Progenitor cell of endocrine pancreas (in vitro differentiated cells): ENCODE measurements at regions not wholly inside any gene's neighbourhood (a gene's known extent, or its start where the extent isn't known, plus 50 kb on each side); places are given as distances from the start of the nearest gene placed in this dataset.

Experiments used
- DNase-seq: peaks from one replicate; pipeline ENCODE4 v3.0.0; 2021; ENCODE audit warnings: low spot score; ENCODE audit not compliant: unreplicated experiment
- H3K27ac Mint-ChIP-seq: 2 replicates; pipeline ENCODE4 v1.8.0; 2021; ENCODE audit warnings: mild to moderate bottlenecking, moderate library complexity, mixed read lengths
- H3K27me3 Mint-ChIP-seq: 2 replicates; pipeline ENCODE4 v1.8.0; 2021; ENCODE audit warnings: mixed read lengths
- H3K36me3 Mint-ChIP-seq: 2 replicates; pipeline ENCODE4 v1.8.0; 2022; ENCODE audit warnings: mixed read lengths; ENCODE audit not compliant: insufficient read depth
- H3K4me1 Mint-ChIP-seq: 2 replicates; pipeline ENCODE4 v1.8.0; 2021; ENCODE audit warnings: low read depth, mixed read lengths
- H3K4me3 Mint-ChIP-seq: 2 replicates; pipeline ENCODE4 v1.8.0; 2021; ENCODE audit warnings: low read depth, mild to moderate bottlenecking, moderate library complexity, mixed read lengths
- H3K9me3 Mint-ChIP-seq: 2 replicates; pipeline ENCODE4 v1.8.0; 2021; ENCODE audit warnings: low read depth, mixed read lengths
- TF ChIP-seq, protein P1 (sequence below): fragments of 200-600 bp; sonication (generic); IDR thresholded peaks from one replicate; pipeline ENCODE4 v1.5.0; 2021; ENCODE audit warnings: antibody characterized with exemption, mild to moderate bottlenecking; ENCODE audit not compliant: unreplicated experiment

GRCh38 chr1:178632653-178633052 lies 92.4 kb upstream of the RALGPS2 start:
- DNase-seq = no peak
- no peak overlapping the region for H3K27ac Mint-ChIP-seq
- H3K36me3 Mint-ChIP-seq = no peaks in the 10 kb centered on the region
- no peaks in the 10 kb centered on the region for H3K9me3 Mint-ChIP-seq
- H3K4me3 Mint-ChIP-seq = no peak overlapping the region
- no peaks in the 10 kb centered on the region for H3K27me3 Mint-ChIP-seq
- TF ChIP-seq, protein P1, sequence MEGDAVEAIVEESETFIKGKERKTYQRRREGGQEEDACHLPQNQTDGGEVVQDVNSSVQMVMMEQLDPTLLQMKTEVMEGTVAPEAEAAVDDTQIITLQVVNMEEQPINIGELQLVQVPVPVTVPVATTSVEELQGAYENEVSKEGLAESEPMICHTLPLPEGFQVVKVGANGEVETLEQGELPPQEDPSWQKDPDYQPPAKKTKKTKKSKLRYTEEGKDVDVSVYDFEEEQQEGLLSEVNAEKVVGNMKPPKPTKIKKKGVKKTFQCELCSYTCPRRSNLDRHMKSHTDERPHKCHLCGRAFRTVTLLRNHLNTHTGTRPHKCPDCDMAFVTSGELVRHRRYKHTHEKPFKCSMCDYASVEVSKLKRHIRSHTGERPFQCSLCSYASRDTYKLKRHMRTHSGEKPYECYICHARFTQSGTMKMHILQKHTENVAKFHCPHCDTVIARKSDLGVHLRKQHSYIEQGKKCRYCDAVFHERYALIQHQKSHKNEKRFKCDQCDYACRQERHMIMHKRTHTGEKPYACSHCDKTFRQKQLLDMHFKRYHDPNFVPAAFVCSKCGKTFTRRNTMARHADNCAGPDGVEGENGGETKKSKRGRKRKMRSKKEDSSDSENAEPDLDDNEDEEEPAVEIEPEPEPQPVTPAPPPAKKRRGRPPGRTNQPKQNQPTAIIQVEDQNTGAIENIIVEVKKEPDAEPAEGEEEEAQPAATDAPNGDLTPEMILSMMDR = no peak
- no peaks in the 10 kb centered on the region for H3K4me1 Mint-ChIP-seq

DNA sequence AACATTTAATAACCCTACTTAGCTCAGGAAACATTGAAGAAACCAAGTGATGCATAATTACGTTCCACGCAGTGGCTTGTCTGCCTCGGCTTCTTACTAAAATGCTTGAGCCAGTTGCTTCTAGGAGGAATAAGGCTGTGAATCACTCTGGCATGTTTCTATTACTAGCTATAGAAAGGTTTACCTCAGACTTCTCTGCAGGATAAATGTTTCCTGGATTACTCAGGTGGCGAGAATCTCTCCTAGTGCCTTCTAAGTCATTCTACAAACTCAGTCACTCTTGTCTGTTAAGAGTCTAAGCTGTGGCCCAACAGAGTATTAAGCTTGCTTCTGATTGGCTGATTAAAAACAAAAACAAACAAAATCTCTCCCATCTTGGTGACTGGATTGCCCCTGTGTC lies 92.0 kb upstream of the RALGPS2 start:
- H3K27ac Mint-ChIP-seq = no peak overlapping the region
- no peaks in the 10 kb centered on the region for H3K9me3 Mint-ChIP-seq
- no peak overlapping the region for H3K4me3 Mint-ChIP-seq
- H3K36me3 Mint-ChIP-seq = no peaks in the 10 kb centered on the region
- H3K27me3 Mint-ChIP-seq = no peaks in the 10 kb centered on the region
- TF ChIP-seq, protein P1 = no peak
- no peak for DNase-seq
- H3K4me1 Mint-ChIP-seq = no peaks in the 10 kb centered on the region

DNA sequence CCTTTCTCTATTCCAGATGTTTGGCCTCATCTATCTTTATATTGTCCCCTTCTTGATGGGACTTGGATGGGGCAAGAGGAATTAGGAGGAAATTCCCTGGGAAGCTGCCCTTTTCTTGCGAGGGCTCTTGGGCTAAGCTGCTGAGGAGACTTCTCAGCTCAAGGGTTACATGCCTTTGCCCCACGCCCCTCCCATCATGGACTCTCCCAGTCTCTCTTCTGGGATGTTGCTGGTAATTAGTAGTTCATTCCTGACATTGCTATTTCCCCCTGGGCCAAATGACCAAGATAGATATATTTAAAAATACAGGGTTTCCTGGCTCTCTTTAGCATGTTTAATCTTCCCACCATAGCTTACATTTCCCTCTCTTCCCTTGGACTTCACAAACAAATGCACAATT lies 90.6 kb upstream of the RALGPS2 start:
- Mint-ChIP-seq H3K4me3 (no peak overlapping the region), H3K27ac (no peak overlapping the region), H3K36me3 (no peaks in the 10 kb centered on the region), H3K4me1 (no peaks in the 10 kb centered on the region), H3K9me3 (no peaks in the 10 kb centered on the region), H3K27me3 (no peaks in the 10 kb centered on the region)
- TF ChIP-seq, protein P1 = no peak
- DNase-seq = no peak

DNA sequence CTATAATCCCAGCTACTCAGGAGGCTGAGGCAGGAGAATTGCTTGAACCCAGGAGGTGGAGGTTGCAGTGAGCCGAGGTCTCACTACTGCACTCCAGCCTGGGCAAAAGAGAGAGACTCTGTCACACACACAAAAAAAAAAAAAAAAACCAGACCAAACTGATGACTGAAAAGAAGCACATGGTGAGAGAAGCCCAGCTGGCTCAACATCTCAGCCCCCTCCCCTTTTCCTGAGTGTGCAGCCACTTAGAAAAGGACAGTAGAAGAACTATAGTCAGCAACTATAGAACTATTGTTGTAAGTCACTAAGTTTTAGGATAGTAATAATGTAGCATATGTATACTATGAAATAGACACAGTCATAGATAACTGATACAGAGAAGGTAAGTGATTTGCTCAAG lies 87.2 kb upstream of the RALGPS2 start:
- H3K27ac Mint-ChIP-seq = no peak overlapping the region
- H3K4me3 Mint-ChIP-seq = no peak overlapping the region
- no peaks in the 10 kb centered on the region for H3K4me1 Mint-ChIP-seq
- H3K27me3 Mint-ChIP-seq = no peaks in the 10 kb centered on the region
- H3K9me3 Mint-ChIP-seq = no peaks in the 10 kb centered on the region
- no peaks in the 10 kb centered on the region for H3K36me3 Mint-ChIP-seq
- TF ChIP-seq, protein P1 = no peak
- DNase-seq = no peak

GRCh38 chr1:178639326-178639725 lies 85.7 kb upstream of the RALGPS2 start:
- Mint-ChIP-seq H3K36me3 (no peaks in the 10 kb centered on the region), H3K27ac (no peak overlapping the region)

More at GRCh38 chr1:178639326-178639725, 85.7 kb upstream of the RALGPS2 start:
- Mint-ChIP-seq H3K27me3 (no peaks in the 10 kb centered on the region), H3K4me3 (no peak overlapping the region), H3K9me3 (no peaks in the 10 kb centered on the region), H3K4me1 (no peaks in the 10 kb centered on the region)
- DNase-seq = no peak
- TF ChIP-seq, protein P1 = no peak
